Mononuclear cell (primary cell): ENCODE measurements at regions not wholly inside any gene's neighbourhood (a gene's known extent, or its start where the extent isn't known, plus 50 kb on each side); places are given as distances from the start of the nearest gene placed in this dataset.

ENCODE experiments used
- H3K27me3 ChIP-seq: 2 replicates; pipeline ENCODE4 v1.6.0; 2011; ENCODE audit warnings: low read length, control low read depth; ENCODE audit not compliant: insufficient read depth
- H3K4me1 ChIP-seq: 2 replicates; pipeline ENCODE4 v1.5.1; 2011; ENCODE audit warnings: mild to moderate bottlenecking, low read length, control low read depth; ENCODE audit not compliant: insufficient read depth
- H3K4me3 ChIP-seq: 2 replicates; pipeline ENCODE4 v1.5.1; 2011; ENCODE audit warnings: mild to moderate bottlenecking, low read length, moderate library complexity
- H3K9me3 ChIP-seq: 2 replicates; pipeline ENCODE4 v1.5.1; 2011; ENCODE audit warnings: low read depth, mild to moderate bottlenecking, control low read depth, low read length

- no peaks in the 10 kb centered on the region for H3K9me3 ChIP-seq
- no peaks in the 10 kb centered on the region for H3K4me1 ChIP-seq
- H3K27me3 ChIP-seq: no peaks in the 10 kb centered on the region
- no peak overlapping the region for H3K4me3 ChIP-seq
Measured at GRCh38 chr2:175755656-175756386, 246.2 kb downstream of the LNPK start.

DNA sequence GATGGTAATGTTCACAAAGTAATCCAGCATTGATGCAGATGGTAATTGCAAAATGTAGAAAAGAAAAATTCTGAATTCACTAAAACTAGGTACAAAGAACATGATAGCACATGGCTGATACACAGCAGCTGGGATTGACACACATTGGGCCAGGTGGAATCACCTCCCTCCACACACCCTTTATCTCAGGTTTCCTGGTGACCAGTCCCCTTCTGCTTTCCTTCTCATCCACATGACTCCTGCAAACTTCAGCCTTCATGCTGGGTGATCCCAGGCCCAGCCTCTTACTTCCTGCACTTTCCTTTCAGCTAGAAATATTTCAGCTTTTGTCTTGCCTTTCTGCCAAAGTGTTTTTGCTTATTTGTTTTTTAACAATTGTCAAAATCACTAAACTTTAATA, 246.9 kb downstream of the LNPK start:
- Histone ChIP-seq H3K9me3 (no peaks in the 10 kb centered on the region), H3K4me3 (no peak overlapping the region), H3K27me3 (no peaks in the 10 kb centered on the region), H3K4me1 (no peaks in the 10 kb centered on the region)

DNA sequence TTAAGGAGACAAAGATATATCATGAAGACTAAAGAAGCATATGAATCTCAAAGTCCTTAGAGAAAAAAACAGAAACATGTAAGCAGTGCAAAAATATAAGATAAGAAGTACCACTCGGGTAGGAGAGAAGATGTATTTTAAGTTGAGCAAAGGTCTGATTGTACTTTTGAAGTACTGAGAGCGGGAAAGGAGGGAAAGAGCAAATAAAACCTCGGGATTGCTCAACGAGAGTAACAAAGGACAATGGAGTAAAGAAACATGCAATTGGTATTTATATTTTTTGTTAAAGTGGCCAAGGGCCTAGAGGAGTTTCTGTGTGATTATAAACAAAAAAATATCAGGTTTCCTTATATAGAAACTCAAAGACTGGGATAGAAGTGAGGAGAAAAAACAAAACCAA, 251.9 kb downstream of the LNPK start:
- Histone ChIP-seq H3K4me1 (no peaks in the 10 kb centered on the region), H3K9me3 (no peaks in the 10 kb centered on the region), H3K27me3 (no peaks in the 10 kb centered on the region), H3K4me3 (no peak overlapping the region)

DNA sequence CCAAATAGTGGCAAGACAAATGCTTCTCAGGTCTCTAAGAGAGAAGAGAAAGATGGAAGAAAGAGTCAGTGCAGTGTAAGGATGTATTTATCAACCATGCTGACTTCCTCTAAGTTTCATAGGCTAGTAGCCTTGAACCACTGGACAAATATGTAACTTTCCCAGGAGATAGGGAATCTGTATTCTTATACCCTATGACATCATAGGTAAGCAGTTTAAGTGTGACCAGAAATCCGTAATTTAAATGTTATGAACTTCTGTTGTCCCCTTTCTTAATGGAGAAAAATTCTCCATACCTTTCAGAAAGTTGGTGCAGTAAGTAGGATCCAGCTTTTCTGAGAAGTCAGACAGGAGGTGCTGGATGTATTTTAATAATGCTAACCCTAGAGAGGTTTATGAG, 256.2 kb downstream of the LNPK start:
- no peaks in the 10 kb centered on the region for H3K27me3 ChIP-seq
- no peak overlapping the region for H3K4me3 ChIP-seq
- no peaks in the 10 kb centered on the region for H3K9me3 ChIP-seq
- H3K4me1 ChIP-seq: no peaks in the 10 kb centered on the region

DNA sequence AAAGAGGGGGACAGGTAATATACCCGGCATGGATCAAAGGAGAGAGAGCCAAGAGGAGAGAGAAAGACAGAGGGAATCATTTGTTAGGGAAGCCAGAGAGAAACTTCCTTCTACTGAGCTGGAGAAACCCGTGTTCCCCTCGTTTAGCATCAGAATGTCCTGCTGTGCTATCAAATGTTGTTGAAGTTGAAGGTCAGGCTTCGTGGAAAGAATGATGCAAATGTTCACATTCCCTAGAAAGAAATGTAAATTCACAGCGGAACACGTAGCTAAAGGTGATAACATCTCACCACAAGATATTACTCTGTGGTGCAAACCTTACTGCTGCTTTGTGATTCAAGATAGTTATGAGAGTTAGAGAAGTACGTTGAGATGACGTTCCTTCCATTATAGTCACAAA, 258.1 kb downstream of the LNPK start:
- no peaks in the 10 kb centered on the region for H3K27me3 ChIP-seq
- H3K4me1 ChIP-seq: no peaks in the 10 kb centered on the region

DNA sequence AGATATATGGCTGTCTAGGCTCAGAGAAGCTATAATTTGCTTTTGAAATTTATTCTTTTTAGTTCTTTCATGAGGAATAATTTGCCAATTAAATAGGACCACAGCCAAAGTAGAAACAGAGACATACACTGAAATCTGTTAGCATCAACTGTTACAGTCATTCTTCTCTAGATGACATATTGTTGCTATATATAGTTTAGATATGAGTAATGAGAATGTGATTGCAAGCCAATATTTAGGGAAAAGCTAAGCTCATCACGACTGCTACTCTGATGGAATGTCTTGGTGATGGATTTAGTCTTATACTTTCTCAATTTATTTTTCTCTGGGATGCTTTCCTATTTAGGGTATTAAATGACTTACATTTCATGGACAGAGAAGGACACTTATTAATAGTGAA, 259.1 kb downstream of the LNPK start:
- Histone ChIP-seq H3K27me3 (no peaks in the 10 kb centered on the region), H3K9me3 (no peaks in the 10 kb centered on the region), H3K4me1 (no peaks in the 10 kb centered on the region), H3K4me3 (no peak overlapping the region)

More for the DNA sequence above, 258.1 kb downstream of the LNPK start:
- no peak overlapping the region for H3K4me3 ChIP-seq
- no peaks in the 10 kb centered on the region for H3K9me3 ChIP-seq

GRCh38 chr2:175742367-175742766, 259.7 kb downstream of the LNPK start:
- H3K27me3 ChIP-seq: no peaks in the 10 kb centered on the region
- no peak overlapping the region for H3K4me3 ChIP-seq
- no peaks in the 10 kb centered on the region for H3K9me3 ChIP-seq
- no peaks in the 10 kb centered on the region for H3K4me1 ChIP-seq

DNA sequence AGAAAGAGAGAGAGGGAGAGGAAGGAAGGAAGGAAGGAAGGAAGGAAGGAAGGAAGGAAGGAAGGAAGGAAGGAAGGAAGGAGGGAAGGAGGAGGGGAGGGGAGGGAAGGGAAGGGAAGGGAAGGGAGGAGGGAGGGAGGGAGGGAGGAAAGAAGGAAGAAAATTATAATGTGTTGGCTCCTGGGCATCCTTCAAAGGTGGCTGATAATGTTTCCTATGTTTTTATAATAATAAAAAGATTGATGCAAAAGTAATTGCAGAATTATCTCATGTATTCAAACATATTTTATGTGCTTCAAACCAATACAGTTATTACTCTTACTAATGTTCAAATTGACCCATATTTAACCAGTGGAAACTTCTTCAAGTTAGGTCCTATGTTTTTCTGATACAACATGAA, 260.9 kb downstream of the LNPK start:
- no peaks in the 10 kb centered on the region for H3K9me3 ChIP-seq
- H3K4me1 ChIP-seq: no peaks in the 10 kb centered on the region
- no peak overlapping the region for H3K4me3 ChIP-seq
- H3K27me3 ChIP-seq: no peaks in the 10 kb centered on the region

- no peak overlapping the region for H3K4me3 ChIP-seq
- no peaks in the 10 kb centered on the region for H3K9me3 ChIP-seq
- H3K4me1 ChIP-seq: no peaks in the 10 kb centered on the region
- no peaks in the 10 kb centered on the region for H3K27me3 ChIP-seq
Measured at GRCh38 chr2:175737722-175738361, 264.2 kb downstream of the LNPK start.

- Histone ChIP-seq H3K9me3 (no peaks in the 10 kb centered on the region), H3K4me3 (no peak overlapping the region), H3K27me3 (no peaks in the 10 kb centered on the region), H3K4me1 (no peaks in the 10 kb centered on the region)
Measured at GRCh38 chr2:175734686-175735085, 267.4 kb downstream of the LNPK start.

- Histone ChIP-seq H3K4me3 (no peak overlapping the region), H3K9me3 (no peaks in the 10 kb centered on the region), H3K4me1 (no peaks in the 10 kb centered on the region), H3K27me3 (no peaks in the 10 kb centered on the region)
Measured at GRCh38 chr2:175732531-175732930, 269.5 kb downstream of the LNPK start.

- H3K27me3 ChIP-seq: no peaks in the 10 kb centered on the region
- no peaks in the 10 kb centered on the region for H3K4me1 ChIP-seq
- no peak overlapping the region for H3K4me3 ChIP-seq
- H3K9me3 ChIP-seq: no peaks in the 10 kb centered on the region
Measured at GRCh38 chr2:175730050-175730449, 272.0 kb downstream of the LNPK start.

GRCh38 chr2:175729049-175729706, 272.9 kb downstream of the LNPK start:
- no peaks in the 10 kb centered on the region for H3K9me3 ChIP-seq
- H3K4me1 ChIP-seq: no peaks in the 10 kb centered on the region
- H3K27me3 ChIP-seq: no peaks in the 10 kb centered on the region
- no peak overlapping the region for H3K4me3 ChIP-seq

- no peaks in the 10 kb centered on the region for H3K4me1 ChIP-seq
- H3K4me3 ChIP-seq: no peak overlapping the region
- no peaks in the 10 kb centered on the region for H3K27me3 ChIP-seq
- H3K9me3 ChIP-seq: no peaks in the 10 kb centered on the region
Measured at GRCh38 chr2:175728032-175728431, 274.0 kb downstream of the LNPK start.

- H3K4me1 ChIP-seq: no peaks in the 10 kb centered on the region
- no peaks in the 10 kb centered on the region for H3K27me3 ChIP-seq
- no peak overlapping the region for H3K4me3 ChIP-seq
- H3K9me3 ChIP-seq: no peaks in the 10 kb centered on the region
Measured at GRCh38 chr2:175726223-175726622, 275.8 kb downstream of the LNPK start.
